H1 (cell line): ENCODE measurements at regions not wholly inside any gene's neighbourhood (a gene's known extent, or its start where the extent isn't known, plus 50 kb on each side); places are given as distances from the start of the nearest gene placed in this dataset.

Experiments
- CTCF ChIA-PET: fragments of 300-600 bp; sonication (Branson Sonifier 250); formaldehyde crosslinking; loops from one replicate; lab custom pipeline; 2021; ENCODE audit not compliant: partially characterized antibody; lab: Charles Lee
- POLR2A ChIA-PET: fragments of 300-600 bp; sonication (Branson Sonifier 250); formaldehyde crosslinking; loops from one replicate; lab custom pipeline; 2021; ENCODE audit warnings: inconsistent platforms; ENCODE audit not compliant: partially characterized antibody; lab: Charles Lee
- DNase-seq, 2 experiments: peaks; one replicate each; pipeline versions ENCODE4 v3.0.0 to v3.0.0-alpha.2; 2010 to 2022; ENCODE audit warnings: low spot score in 2 of 2, low read depth in 1 of 2, mixed read lengths in 1 of 2
- FAIRE-seq: peaks from 2 replicates; lab custom pipeline; 2011; peaks lifted over from hg19 to GRCh38; lab: Jason Lieb, UNC
- H2AFZ ChIP-seq: 2 replicates; pipeline ENCODE4 v1.8.1; 2012; ENCODE audit warnings: low read length, inconsistent platforms
- H2AK5ac ChIP-seq: 2 replicates; pipeline ENCODE4 v1.6.1; 2013; ENCODE audit warnings: low read depth, low read length
- H2BK120ac ChIP-seq: replicated peaks from 2 replicates; pipeline ENCODE3; 2013; ENCODE audit warnings: low read depth, low read length, inconsistent platforms
- H2BK12ac ChIP-seq: 2 replicates; pipeline ENCODE4 v1.6.1; 2013; ENCODE audit warnings: low read depth, low read length
- H2BK15ac ChIP-seq: 2 replicates; pipeline ENCODE4 v1.6.1; 2013; ENCODE audit warnings: low read length
- H2BK20ac ChIP-seq: 2 replicates; pipeline ENCODE4 v1.6.1; 2013; ENCODE audit warnings: low read length
- H2BK5ac ChIP-seq: 2 replicates; pipeline ENCODE4 v1.6.1; 2013; ENCODE audit warnings: low read depth, low read length
- H3K14ac ChIP-seq: 2 replicates; pipeline ENCODE4 v1.6.1; 2013; ENCODE audit warnings: inconsistent platforms; ENCODE audit not compliant: insufficient read length
- H3K18ac ChIP-seq: 2 replicates; pipeline ENCODE4 v1.6.1; 2013; ENCODE audit warnings: low read length; ENCODE audit errors: extremely low read depth
- H3K23ac ChIP-seq: 2 replicates; pipeline ENCODE4 v1.6.1; 2013; ENCODE audit warnings: inconsistent platforms; ENCODE audit not compliant: insufficient read length
- H3K23me2 ChIP-seq: 2 replicates; pipeline ENCODE4 v1.6.1; 2013; ENCODE audit warnings: low read depth, low read length
- H3K27ac ChIP-seq: 2 replicates; pipeline ENCODE4 v1.6.1; 2011; ENCODE audit warnings: low read depth, low read length, inconsistent platforms
- H3K27me3 ChIP-seq, 4 experiments: replicated peaks in 1 of 4; 1 replicate in 1 of 4; 2 replicates in 3 of 4; pipeline versions ENCODE4 v1.6.1 to v1.8.1; 2011 to 2013; ENCODE audit warnings: low read length in 3 of 4, mild to moderate bottlenecking in 3 of 4, inconsistent platforms in 2 of 4, mixed read lengths in 2 of 4, moderate library complexity in 1 of 4; ENCODE audit not compliant: control insufficient read depth in 3 of 4, insufficient read depth in 3 of 4; ENCODE audit errors: extremely low read depth in 1 of 4
- H3K36me3 ChIP-seq, 4 experiments: 2 replicates each; pipeline versions ENCODE4 v1.6.1 to v1.8.1; 2011 to 2013; ENCODE audit warnings: mild to moderate bottlenecking in 4 of 4, low read length in 3 of 4, moderate library complexity in 2 of 4, control low read depth in 1 of 4, inconsistent platforms in 1 of 4; ENCODE audit not compliant: insufficient read depth in 4 of 4, control insufficient read depth in 2 of 4
- H3K4ac ChIP-seq: replicated peaks from 2 replicates; pipeline ENCODE3; 2013; ENCODE audit warnings: low read length, low read depth, mixed read lengths, inconsistent platforms; ENCODE audit not compliant: insufficient read length
- H3K4me1 ChIP-seq, 4 experiments: replicated peaks in 1 of 4; 1 replicate in 1 of 4; 2 replicates in 3 of 4; pipeline versions ENCODE4 v1.6.1 to v1.8.1; 2011 to 2013; ENCODE audit warnings: low read length in 3 of 4, inconsistent platforms in 2 of 4, mixed read lengths in 1 of 4; ENCODE audit not compliant: insufficient read depth in 4 of 4, control insufficient read depth in 3 of 4
- H3K4me2 ChIP-seq, 2 experiments: 2 replicates each; pipeline versions ENCODE4 v1.6.1 to v1.8.1; 2011 to 2013; ENCODE audit warnings: low read depth in 2 of 2, low read length in 2 of 2, control low read depth in 1 of 2, inconsistent platforms in 1 of 2, mild to moderate bottlenecking in 1 of 2; ENCODE audit not compliant: insufficient read depth in 1 of 2
- H3K4me3 ChIP-seq, 4 experiments: fragments of 200-600, 300-600 bp in 1 of 4; sonication (generic), shearing (Covaris generic), sonication (Bioruptor Twin) in 1 of 4; 2 replicates each; pipeline versions ENCODE4 v1.5.1 to v1.8.1; 2011 to 2016; ENCODE audit warnings: low read length in 4 of 4, low read depth in 3 of 4, control low read depth in 2 of 4, inconsistent platforms in 2 of 4, mild to moderate bottlenecking in 2 of 4, mixed read lengths in 1 of 4, moderate library complexity in 1 of 4; ENCODE audit not compliant: insufficient read depth in 2 of 4; ENCODE audit errors: extremely low read depth in 1 of 4
- H3K56ac ChIP-seq: replicated peaks from 2 replicates; pipeline ENCODE3; 2013; ENCODE audit warnings: low read depth, mild to moderate bottlenecking, mixed read lengths, low read length, inconsistent platforms; ENCODE audit not compliant: insufficient read length
- H3K79me1 ChIP-seq: 2 replicates; pipeline ENCODE4 v1.6.1; 2013; ENCODE audit warnings: low read depth, low read length, control low read depth
- H3K79me2 ChIP-seq, 2 experiments: 2 replicates each; pipeline versions ENCODE4 v1.6.1 to v1.8.1; 2012 to 2013; ENCODE audit warnings: low read length in 2 of 2, mild to moderate bottlenecking in 2 of 2, inconsistent platforms in 1 of 2; ENCODE audit not compliant: insufficient read depth in 2 of 2, control insufficient read depth in 1 of 2
- H3K9ac ChIP-seq, 4 experiments: replicated peaks in 1 of 4; 1 replicate in 1 of 4; 2 replicates in 3 of 4; pipeline versions ENCODE4 v1.6.1 to v1.8.1; 2011 to 2013; ENCODE audit warnings: low read depth in 3 of 4, low read length in 3 of 4, control low read depth in 2 of 4, mild to moderate bottlenecking in 2 of 4, moderate library complexity in 2 of 4, inconsistent platforms in 1 of 4; ENCODE audit errors: extremely low read depth in 1 of 4
- H3K9me3 ChIP-seq, 2 experiments: 2 replicates each; pipeline versions ENCODE4 v1.6.1 to v1.8.1; 2012 to 2013; ENCODE audit warnings: mild to moderate bottlenecking in 2 of 2, moderate library complexity in 2 of 2, control low read depth in 1 of 2, inconsistent platforms in 1 of 2, low read depth in 1 of 2, low read length in 1 of 2, mixed read lengths in 1 of 2; ENCODE audit not compliant: insufficient read depth in 2 of 2
- H4K20me1 ChIP-seq, 2 experiments: replicated peaks in 1 of 2; 2 replicates each; pipeline versions ENCODE3 to v1.8.1; 2011 to 2013; ENCODE audit warnings: inconsistent platforms in 2 of 2, low read length in 2 of 2, mild to moderate bottlenecking in 1 of 2; ENCODE audit not compliant: insufficient read depth in 2 of 2, control insufficient read depth in 1 of 2
- H4K5ac ChIP-seq: 2 replicates; pipeline ENCODE4 v1.6.1; 2013; ENCODE audit warnings: low read length, low read depth, mixed read lengths, inconsistent platforms; ENCODE audit not compliant: insufficient read length
- H4K8ac ChIP-seq: 2 replicates; pipeline ENCODE4 v1.8.0; 2013; ENCODE audit warnings: mild to moderate bottlenecking, moderate library complexity, low read length, inconsistent platforms; ENCODE audit not compliant: insufficient read depth; ENCODE audit errors: extremely low read depth
- H4K91ac ChIP-seq: replicated peaks from 2 replicates; pipeline ENCODE3; 2013; ENCODE audit warnings: low read length, mixed read lengths, inconsistent platforms; ENCODE audit not compliant: insufficient read length
- NRF1 ChIP-seq: IDR thresholded peaks from 2 replicates; pipeline ENCODE4 v1.6.1; 2011; ENCODE audit warnings: mild to moderate bottlenecking, low read depth, low read length, improper control_type of control experiment
- SUZ12 ChIP-seq: fragments of 200-600 bp; sonication (generic); IDR thresholded peaks from 2 replicates; pipeline ENCODE4 v1.6.1; 2012; ENCODE audit warnings: mild to moderate bottlenecking, inconsistent platforms, low read length, moderate library complexity, mixed read lengths
- TAF1 ChIP-seq: IDR thresholded peaks from 2 replicates; pipeline ENCODE4 v1.6.1; 2011; ENCODE audit warnings: mild to moderate bottlenecking, low read depth, low read length
- TAF7 ChIP-seq: optimal IDR thresholded peaks from 2 replicates; pipeline ENCODE3; 2011; ENCODE audit warnings: low read depth, mild to moderate bottlenecking, inconsistent platforms, low read length, moderate library complexity, borderline replicate concordance
- TCF12 ChIP-seq: IDR thresholded peaks from 2 replicates; pipeline ENCODE4 v1.6.1; 2011; ENCODE audit warnings: low read depth, mild to moderate bottlenecking, low read length
- WGBS, 2 experiments: shearing (Covaris generic) in 1 of 2; methylation state at CpG; one replicate each; pipeline versions ENCODE4 v1.1.6 to v1.1.7; 2013 to 2015; ENCODE audit warnings: low lambda C conversion rate in 2 of 2, mixed read lengths in 2 of 2, inconsistent platforms in 1 of 2, low coverage in 1 of 2, missing lambda C conversion rate in 1 of 2; ENCODE audit not compliant: insufficient replicate concordance in 2 of 2, insufficient coverage in 1 of 2, insufficient read length in 1 of 2; ENCODE audit errors: extremely low coverage in 1 of 2, missing lambda C conversion rate in 1 of 2; 5-methylcytosine and 5-hydroxymethylcytosine counted together

DNA sequence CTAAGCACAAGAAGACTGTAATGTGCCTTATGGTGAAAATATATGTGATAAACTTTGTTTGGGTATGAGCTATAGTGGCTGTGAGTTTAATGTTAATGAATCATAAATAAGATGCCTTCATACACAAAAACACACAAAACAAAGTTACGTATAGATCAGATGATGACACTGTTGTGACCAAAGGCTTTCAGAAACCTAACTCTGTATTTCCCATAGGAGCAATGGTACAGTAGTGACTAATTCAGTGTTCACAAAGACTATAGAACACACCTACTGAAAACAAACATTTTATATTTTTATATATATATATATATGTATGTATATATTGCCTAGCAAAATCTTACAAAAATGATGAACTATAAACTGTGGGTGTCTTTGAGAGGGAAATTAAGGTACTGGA, 393.8 kb upstream of the DCN start:
- Histone ChIP-seq H2BK120ac (no peak overlapping the region), H3K18ac (no peak overlapping the region), H3K9ac (no peak overlapping the region), H4K5ac (no peak overlapping the region), H3K9me3 (no peaks in the 10 kb centered on the region), H2BK5ac (no peak overlapping the region), H3K4me3 (no peak overlapping the region), H3K14ac (no peak overlapping the region), H2BK20ac (no peak overlapping the region), H4K91ac (no peak overlapping the region), H4K20me1 (no peaks in the 10 kb centered on the region), H3K27ac (no peak overlapping the region), H2AFZ (no peak overlapping the region), H2AK5ac (no peak overlapping the region), H3K27me3 (no peaks in the 10 kb centered on the region), H3K23ac (no peak overlapping the region), H3K4ac (no peak overlapping the region), H3K56ac (no peak overlapping the region), H3K4me2 (no peak overlapping the region), H3K4me1 (no peaks in the 10 kb centered on the region), H3K79me2 (no peaks in the 10 kb centered on the region), H3K79me1 (no peaks in the 10 kb centered on the region), H2BK15ac (no peak overlapping the region), H2BK12ac (no peak overlapping the region), H4K8ac (no peak overlapping the region), H3K23me2 (no peaks in the 10 kb centered on the region), H3K36me3 (no peaks in the 10 kb centered on the region)
- DNase-seq, result no peak
- ChIA-PET POLR2A (no interaction called here), CTCF (interaction anchor here (1.4 to 4.1 kb wide), 2 partner anchors 13 to 268 kb away, joined by 3 to 15 read pairs; no protein-coding TSS in a partner anchor)
- TF ChIP-seq TCF12 (no peak), NRF1 (no peak), SUZ12 (no peak), TAF7 (no peak), TAF1 (no peak)
- no peak for FAIRE-seq
- 88% methylated on average over 1 of the region's 1 CpG; no CpG with 5 or more reads in 1 of the 2 experiments for WGBS, 2 experiments
